CD4-positive, alpha-beta T cell treated with Interleukin-1 beta for 1 hour (primary cell): ENCODE measurements at regions not wholly inside any gene's neighbourhood (a gene's known extent, or its start where the extent isn't known, plus 50 kb on each side); places are given as distances from the start of the nearest gene placed in this dataset.
"Not testable (repeated sequence)": the region's sequence is repeated elsewhere in the genome, so short reads cannot be mapped to it uniquely, and the experiment has no call there.

Experiments used
- DNase-seq, 2 donors: peaks; one replicate each; pipeline ENCODE4 v3.0.0-alpha.2; 2020 to 2022

DNA sequence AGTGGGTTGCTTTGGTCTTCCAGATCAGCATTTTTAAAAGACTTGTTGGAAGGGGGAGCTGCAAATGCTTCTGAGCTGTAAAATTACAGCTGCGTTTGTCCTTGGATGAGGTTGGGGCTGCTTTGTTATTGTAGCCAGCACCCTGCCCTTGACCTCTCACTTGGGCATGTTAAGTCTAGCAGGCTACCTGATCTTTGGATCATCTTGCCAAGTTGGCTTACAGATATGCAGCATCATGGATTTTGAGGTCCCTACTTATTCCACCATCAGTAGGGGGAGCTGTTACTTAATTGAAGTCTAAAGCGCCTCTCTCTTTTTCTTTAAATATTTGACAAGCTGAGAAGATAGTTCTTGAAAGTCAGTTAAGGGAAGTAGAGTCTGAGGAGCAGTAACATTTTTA is 793.0 kb downstream of the MCTP2 start:
- DNase-seq: no peak

- no peak for DNase-seq
Measured at GRCh38 chr15:95025924-95026728, 794.8 kb downstream of the MCTP2 start.

- no peak for DNase-seq
Measured at GRCh38 chr15:95027981-95028380, 796.6 kb downstream of the MCTP2 start.

DNA sequence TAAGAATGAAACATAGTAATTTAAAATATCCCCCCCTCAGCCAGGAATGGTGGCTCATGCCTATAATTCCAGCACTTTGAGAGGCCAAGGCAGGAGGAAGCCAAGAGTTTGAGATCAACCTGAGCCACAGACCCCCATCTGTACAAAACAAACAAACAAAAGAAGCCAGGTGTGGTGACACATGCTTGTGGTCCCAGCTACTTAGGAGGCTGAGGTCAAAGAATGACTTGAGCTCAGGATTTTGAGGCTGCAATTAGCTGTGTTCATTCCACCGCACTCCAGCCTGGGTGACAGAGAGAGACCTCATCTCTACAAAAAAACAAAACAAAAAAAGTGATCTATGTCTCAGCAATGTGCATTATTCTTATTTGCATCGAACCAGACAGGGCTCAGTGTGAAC is 800.8 kb downstream of the MCTP2 start:
- DNase-seq: no peak

DNA sequence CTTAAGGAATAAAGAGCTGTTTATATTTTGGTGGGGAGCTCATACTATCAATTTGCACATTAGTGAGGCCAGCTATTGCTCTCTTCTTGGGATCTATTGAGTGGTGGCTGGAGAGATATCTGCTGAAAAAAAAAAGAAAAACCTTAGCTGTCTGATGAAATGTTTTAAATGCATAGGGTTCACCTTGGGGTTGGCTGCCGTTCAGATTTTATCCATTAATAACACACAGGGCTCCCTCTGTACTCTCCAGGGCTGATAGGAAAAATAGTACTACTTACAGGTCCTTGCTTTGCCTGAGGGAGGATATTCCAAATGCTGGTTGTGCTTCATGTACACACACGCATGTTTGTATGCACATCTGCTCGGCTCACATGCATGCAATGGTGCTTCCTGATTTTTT is 803.7 kb downstream of the MCTP2 start:
- DNase-seq: no peak

DNA sequence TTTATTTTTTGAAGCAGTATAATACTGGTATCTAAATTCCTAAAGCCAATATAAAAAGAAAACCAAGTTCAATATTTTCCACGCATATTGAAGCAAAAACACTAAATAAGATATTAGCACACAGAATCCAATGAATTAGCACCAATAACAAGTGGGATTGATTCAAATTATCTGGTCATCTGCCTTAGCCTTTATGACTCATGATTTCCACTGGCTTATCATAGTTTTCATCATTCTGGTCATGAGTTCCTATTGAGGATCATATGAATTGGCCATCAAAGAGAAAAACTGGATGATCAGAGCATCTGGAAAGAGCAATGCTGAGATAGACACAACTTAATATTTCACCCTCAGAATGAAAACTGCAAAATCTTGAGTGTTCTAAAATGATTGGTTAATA is 809.9 kb downstream of the MCTP2 start:
- no peak for DNase-seq

- not testable (repeated sequence) for DNase-seq
Measured at GRCh38 chr15:95043236-95043932, 812.0 kb downstream of the MCTP2 start.

GRCh38 chr15:95043933-95044313 is 812.6 kb downstream of the MCTP2 start:
- no peak for DNase-seq

GRCh38 chr15:95044745-95045417 is 813.5 kb downstream of the MCTP2 start:
- DNase-seq: no peak

DNA sequence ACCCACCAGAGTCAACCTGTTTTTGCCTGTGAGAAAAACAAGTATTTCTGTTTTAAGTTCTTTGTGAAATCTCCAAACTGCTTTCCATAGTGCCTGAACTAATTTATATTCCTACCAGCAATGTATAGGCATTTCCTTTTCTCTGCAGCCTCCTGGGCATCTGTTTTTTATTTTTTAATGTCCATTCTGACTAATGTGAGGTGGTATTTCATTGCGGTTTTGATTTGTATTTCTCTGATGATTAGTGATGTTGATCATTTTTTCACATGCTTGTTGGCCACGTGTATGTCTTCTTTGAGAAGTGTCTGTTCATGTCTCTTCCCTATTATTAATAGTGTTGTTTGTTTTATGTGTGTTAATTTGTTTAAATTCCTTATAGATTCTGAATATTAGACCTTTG is 820.5 kb downstream of the MCTP2 start:
- DNase-seq: no peak

DNA sequence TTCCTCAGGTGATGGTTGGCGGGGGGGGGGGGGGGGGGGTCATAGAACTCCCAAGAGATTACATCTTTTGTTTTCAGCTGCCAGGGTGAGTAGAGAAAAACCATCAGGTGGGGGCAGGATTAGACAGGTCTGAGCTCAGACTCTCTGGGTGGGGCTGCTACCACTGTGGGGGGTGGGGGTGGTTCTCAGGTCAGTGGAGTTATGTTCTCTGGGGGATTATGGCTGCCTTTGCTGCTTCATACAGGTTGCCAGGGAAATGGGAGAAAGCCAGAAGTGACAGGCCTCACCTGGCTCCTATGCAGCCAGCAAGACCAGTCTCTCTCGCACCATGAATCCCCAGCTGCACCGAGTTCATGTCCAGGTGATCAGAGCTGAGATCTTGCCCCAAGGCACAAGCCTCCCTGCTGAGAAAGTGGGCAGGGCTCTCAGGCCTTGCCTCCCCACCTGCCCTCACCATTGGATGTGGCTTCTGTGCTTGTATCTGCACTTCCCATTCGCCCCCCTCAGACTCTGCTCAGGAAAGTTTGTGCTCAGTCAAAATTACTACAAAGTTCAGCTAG is 828.1 kb downstream of the MCTP2 start:
- no peak for DNase-seq

DNA sequence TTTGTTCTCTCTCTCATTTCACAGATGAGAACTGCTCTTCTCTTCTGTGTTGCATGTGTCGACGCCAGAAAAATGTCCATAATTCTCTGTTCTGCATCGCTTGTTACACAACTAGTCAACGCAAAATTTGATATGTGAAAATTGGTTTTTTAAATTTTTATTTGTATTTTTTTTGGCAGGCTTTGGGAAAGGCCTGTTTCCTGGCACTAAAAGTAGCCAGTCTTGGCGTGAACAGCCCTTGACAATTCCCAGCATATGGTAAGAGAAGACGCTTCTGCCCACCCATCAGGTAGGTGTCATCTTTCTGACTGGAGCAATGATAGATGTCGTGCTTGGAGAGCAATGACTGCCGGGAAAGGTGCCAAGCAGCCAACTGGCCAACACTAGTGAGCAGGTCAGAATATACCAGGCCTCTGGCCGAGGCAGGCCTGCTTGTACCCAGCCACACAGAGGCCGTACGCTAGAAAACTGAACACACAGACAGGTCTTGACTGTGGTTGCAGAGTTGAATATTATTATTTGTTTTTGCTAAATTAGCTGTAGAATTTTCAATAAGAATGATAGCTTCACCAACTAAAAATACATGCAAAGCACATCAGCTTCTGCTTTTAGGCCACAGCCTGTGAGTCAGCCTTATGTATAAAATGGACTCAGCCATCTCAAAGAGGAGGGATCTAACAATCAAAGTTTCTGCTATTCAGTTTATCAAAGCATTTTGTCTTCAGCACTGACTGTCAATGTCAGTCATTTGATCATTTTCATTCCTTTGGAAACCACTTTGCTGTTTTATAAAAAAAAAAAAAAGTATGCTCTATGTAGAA is 837.5 kb downstream of the MCTP2 start:
- no peak for DNase-seq

GRCh38 chr15:95075792-95076677 is 844.7 kb downstream of the MCTP2 start:
- no peak for DNase-seq

- no peak for DNase-seq
Measured at GRCh38 chr15:95076678-95076990, 845.3 kb downstream of the MCTP2 start.

DNA sequence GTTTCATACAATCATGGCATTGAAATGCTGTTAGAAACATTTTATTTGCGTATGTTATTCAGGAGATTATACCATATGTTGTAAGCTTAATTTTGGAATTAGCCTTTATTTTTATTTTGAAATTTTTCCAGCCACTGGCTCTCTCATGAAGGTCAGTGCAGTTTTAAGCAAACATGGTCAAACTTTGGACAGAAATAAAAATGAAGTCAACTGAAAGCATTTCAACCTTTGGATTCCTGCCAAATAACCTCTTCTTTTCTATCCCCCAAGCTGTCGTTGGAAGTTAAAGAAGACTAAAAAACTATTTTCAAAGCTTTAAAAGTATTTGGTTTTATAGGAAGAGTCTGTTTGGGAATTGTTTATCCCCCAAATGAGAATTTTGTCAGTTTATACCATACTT is 846.6 kb downstream of the MCTP2 start:
- no peak for DNase-seq

- not testable (repeated sequence) for DNase-seq
Measured at GRCh38 chr15:95080228-95080627, 848.9 kb downstream of the MCTP2 start.

- no peak for DNase-seq
Measured at GRCh38 chr15:95085056-95085455, 853.7 kb downstream of the MCTP2 start.

- no peak for DNase-seq
Measured at GRCh38 chr15:95086531-95087252, 855.3 kb downstream of the MCTP2 start.

- no peak for DNase-seq
Measured at GRCh38 chr15:95087253-95087609, 855.9 kb downstream of the MCTP2 start.

GRCh38 chr15:95091444-95091843 is 860.1 kb downstream of the MCTP2 start:
- no peak for DNase-seq

DNA sequence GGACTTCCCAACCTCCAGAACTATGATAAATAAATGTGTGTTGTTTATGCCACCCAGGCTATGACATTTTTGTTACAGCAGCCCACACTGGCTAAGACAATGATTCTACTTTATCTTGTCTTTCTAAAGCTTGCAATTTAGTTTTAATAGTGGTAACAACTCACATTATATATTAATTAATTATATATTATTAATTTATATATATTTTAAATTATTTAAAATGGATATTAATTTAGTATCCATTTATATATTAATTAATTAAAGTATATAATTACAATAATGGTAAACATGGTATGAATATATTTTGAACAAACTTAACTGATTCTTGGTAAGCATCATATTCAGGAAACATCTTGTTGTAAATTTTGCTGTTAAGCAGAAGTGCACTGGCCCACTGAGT is 863.9 kb downstream of the MCTP2 start:
- no peak for DNase-seq
